SU-DHL-6 (cell line): ENCODE measurements at regions not wholly inside any gene's neighbourhood (a gene's known extent, or its start where the extent isn't known, plus 50 kb on each side); places are given as distances from the start of the nearest gene placed in this dataset.

ENCODE experiments used
- CTCF ChIP-seq: fragments of 200-600 bp; sonication (generic); IDR thresholded peaks from one replicate; pipeline ENCODE4 v1.5.1; 2017; ENCODE audit warnings: antibody characterized with exemption, mild to moderate bottlenecking, low read length, moderate library complexity; ENCODE audit not compliant: insufficient read depth, poor library complexity, severe bottlenecking
- EZH2phosphoT487 ChIP-seq: fragments of 200-600 bp; sonication (generic), shearing (Covaris generic); conservative IDR thresholded peaks from 2 replicates; pipeline ENCODE4 v1.6.1; 2018; ENCODE audit warnings: mild to moderate bottlenecking, antibody characterized with exemption, low read length, moderate library complexity, mixed read lengths

- no peak for TF ChIP-seq CTCF
- TF ChIP-seq EZH2phosphoT487 = no peak
Measured at GRCh38 chr6:137798261-137798660, 68.8 kb upstream of the TNFAIP3 start.
